GM23338 (cell line): ENCODE measurements at regions not wholly inside any gene's neighbourhood (a gene's known extent, or its start where the extent isn't known, plus 50 kb on each side); places are given as distances from the start of the nearest gene placed in this dataset.

Experiments used
- ATAC-seq: fragments of 200-7000 bp; cut with Tn5 transposase; 3 replicates; pipeline ENCODE4 v1.9.1; 2020
- DNase-seq: peaks from one replicate; pipeline ENCODE4 v3.0.0-alpha.2; 2015; ENCODE audit warnings: low spot score
- H2AFZ ChIP-seq: fragments of 200-600 bp; sonication (generic); 2 replicates; pipeline ENCODE4 v1.8.0; 2016; ENCODE audit warnings: antibody characterized with exemption, mild to moderate bottlenecking, moderate library complexity
- H3F3A ChIP-seq: fragments of 200-600 bp; sonication (generic); replicated peaks from 2 replicates; pipeline ENCODE4 v1.8.0; 2017; ENCODE audit warnings: antibody characterized with exemption, mixed run types, low read depth
- H3K27ac ChIP-seq: fragments of 200-600 bp; sonication (generic); 2 replicates; pipeline ENCODE4 v1.6.1; 2016; ENCODE audit warnings: low read depth
- H3K27me3 ChIP-seq: fragments of 200-600 bp; sonication (generic); 2 replicates; pipeline ENCODE4 v1.8.0; 2016; ENCODE audit warnings: mild to moderate bottlenecking, mixed run types, moderate library complexity; ENCODE audit not compliant: insufficient read depth
- H3K36me3 ChIP-seq: fragments of 200-600 bp; sonication (generic); 2 replicates; pipeline ENCODE4 v1.8.0; 2016; ENCODE audit warnings: mild to moderate bottlenecking; ENCODE audit not compliant: insufficient read depth
- H3K4me1 ChIP-seq: fragments of 200-600 bp; sonication (generic); 2 replicates; pipeline ENCODE4 v1.8.0; 2016; ENCODE audit warnings: mild to moderate bottlenecking, moderate library complexity; ENCODE audit not compliant: insufficient read depth
- H3K4me2 ChIP-seq: fragments of 200-600 bp; sonication (generic); 2 replicates; pipeline ENCODE4 v1.7.1; 2017; ENCODE audit warnings: mixed run types
- H3K4me3 ChIP-seq: fragments of 200-600 bp; sonication (generic); 2 replicates; pipeline ENCODE4 v1.6.1; 2016; ENCODE audit warnings: mixed run types
- H3K79me2 ChIP-seq: fragments of 200-600 bp; sonication (generic); replicated peaks from 2 replicates; pipeline ENCODE4 v1.8.0; 2017; ENCODE audit warnings: mild to moderate bottlenecking; ENCODE audit not compliant: insufficient read depth
- H3K9me2 ChIP-seq: fragments of 200-600 bp; sonication (generic); 2 replicates; pipeline ENCODE4 v1.8.0; 2017; ENCODE audit not compliant: insufficient read depth
- H4K20me1 ChIP-seq: fragments of 200-600 bp; sonication (generic); replicated peaks from 2 replicates; pipeline ENCODE4 v1.8.0; 2017; ENCODE audit warnings: mild to moderate bottlenecking; ENCODE audit not compliant: insufficient read depth
- H3K27ac Mint-ChIP-seq: 2 replicates; pipeline ENCODE4 v1.8.0; 2020; ENCODE audit warnings: inconsistent platforms, mild to moderate bottlenecking, moderate library complexity, mixed read lengths
- H3K27me3 Mint-ChIP-seq: 3 replicates; pipeline ENCODE4 v1.8.0; 2022; ENCODE audit warnings: low read depth, mild to moderate bottlenecking, moderate library complexity, mixed read lengths, inconsistent platforms; ENCODE audit not compliant: insufficient read depth, poor library complexity
- H3K36me3 Mint-ChIP-seq: 3 replicates; pipeline ENCODE4 v1.8.0; 2021; ENCODE audit warnings: low read depth, mild to moderate bottlenecking, inconsistent platforms, moderate library complexity, mixed read lengths
- H3K4me1 Mint-ChIP-seq: 3 replicates; pipeline ENCODE4 v1.8.0; 2020; ENCODE audit warnings: mild to moderate bottlenecking, inconsistent platforms, mixed read lengths
- H3K4me3 Mint-ChIP-seq: 3 replicates; pipeline ENCODE4 v1.8.0; 2021; ENCODE audit warnings: moderate library complexity, mild to moderate bottlenecking, inconsistent platforms, mixed read lengths
- H3K9me3 Mint-ChIP-seq: 3 replicates; pipeline ENCODE4 v1.8.0; 2020; ENCODE audit warnings: moderate library complexity, mild to moderate bottlenecking, inconsistent platforms, mixed read lengths
- CREB1 ChIP-seq: fragments of 250-450 bp; sonication (Bioruptor Pico); IDR thresholded peaks from 2 replicates; pipeline ENCODE4 v1.5.0; 2020; ENCODE audit warnings: low read depth, mild to moderate bottlenecking, moderate library complexity
- CTCF ChIP-seq, 2 experiments: fragments of 200-600 bp in 1 of 2; sonication (generic) in 1 of 2; conservative IDR thresholded peaks; 2 replicates each; pipeline versions ENCODE4 v1.5.1 to v1.6.1; 2016 to 2017; ENCODE audit warnings: antibody characterized with exemption in 2 of 2, low read depth in 2 of 2, mild to moderate bottlenecking in 2 of 2, moderate library complexity in 1 of 2
- ETS1 ChIP-seq: IDR thresholded peaks from 2 replicates; pipeline ENCODE4 v1.6.1; 2016; ENCODE audit warnings: antibody characterized with exemption
- EZH2phosphoT487 ChIP-seq: fragments of 200-600 bp; sonication (generic); IDR thresholded peaks from one replicate; pipeline ENCODE4 v1.8.1; 2018; ENCODE audit warnings: antibody characterized with exemption; ENCODE audit not compliant: unreplicated experiment
- JUNB ChIP-seq: IDR thresholded peaks from one replicate; pipeline ENCODE4 v1.6.1; 2016; ENCODE audit warnings: antibody characterized with exemption; ENCODE audit not compliant: unreplicated experiment
- NANOG ChIP-seq: IDR thresholded peaks from 2 replicates; pipeline ENCODE4 v1.6.1; 2016; ENCODE audit warnings: antibody characterized with exemption, borderline replicate concordance
- POLR2AphosphoS5 ChIP-seq: IDR thresholded peaks from 2 replicates; pipeline ENCODE4 v1.6.1; 2016; ENCODE audit warnings: antibody characterized with exemption, low read depth
- STAT1 ChIP-seq: IDR thresholded peaks from one replicate; pipeline ENCODE4 v1.6.1; 2016; ENCODE audit warnings: antibody characterized with exemption; ENCODE audit not compliant: unreplicated experiment
- ZNF114 ChIP-seq: fragments of 250-450 bp; sonication (Bioruptor Pico); IDR thresholded peaks from 2 replicates; pipeline ENCODE4 v1.5.0; 2020; ENCODE audit warnings: mild to moderate bottlenecking, moderate library complexity
- ZNF331 ChIP-seq: fragments of 250-450 bp; sonication (Bioruptor Pico); IDR thresholded peaks from 2 replicates; pipeline ENCODE4 v1.5.0; 2020; ENCODE audit warnings: low read depth, mild to moderate bottlenecking, moderate library complexity
- ZNF462 ChIP-seq: fragments of 250-450 bp; sonication (Bioruptor Pico); IDR thresholded peaks from 2 replicates; pipeline ENCODE4 v1.5.0; 2020; ENCODE audit warnings: mild to moderate bottlenecking, moderate library complexity

GRCh38 chr18:67302043-67302442, 214.5 kb downstream of the DSEL start:
- Histone ChIP-seq H2AFZ (no peak overlapping the region), H3K4me1 (no peaks in the 10 kb centered on the region), H3K36me3 (peaks cover 5% of the 10 kb centered on the region; the same call in 1 of the 2 replicates), H4K20me1 (no peaks in the 10 kb centered on the region), H3K4me2 (no peak overlapping the region), H3K27ac (no peak overlapping the region), H3K4me3 (no peak overlapping the region), H3K79me2 (no peaks in the 10 kb centered on the region), H3K27me3 (no peaks in the 10 kb centered on the region), H3F3A (no peaks in the 10 kb centered on the region), H3K9me2 (no peaks in the 10 kb centered on the region)
- Mint-ChIP-seq H3K27me3 (peaks cover 3% of the 10 kb centered on the region), H3K4me1 (no peaks in the 10 kb centered on the region), H3K4me3 (no peak overlapping the region), H3K36me3 (peaks cover 19% of the 10 kb centered on the region), H3K9me3 (peaks cover 19% of the 10 kb centered on the region), H3K27ac (no peak overlapping the region)
- ATAC-seq = no peak
- TF ChIP-seq CTCF (conservative IDR thresholded peaks at IDR 0.05; ENCODE audit: low read depth in 2 of 2) = no peak
- TF ChIP-seq STAT1 = no peak
- TF ChIP-seq ZNF114 (CRISPR knock-in tag) = no peak
- no peak for TF ChIP-seq POLR2AphosphoS5
- TF ChIP-seq ZNF331 (CRISPR knock-in tag) = no peak
- no peak for TF ChIP-seq CREB1 (CRISPR knock-in tag)
- no peak for DNase-seq

GRCh38 chr18:67301592-67301991, 214.9 kb downstream of the DSEL start:
- no peak overlapping the region for H3K4me2 ChIP-seq
- no peak overlapping the region for H2AFZ ChIP-seq
- H3K4me3 Mint-ChIP-seq = no peak overlapping the region
- no peak overlapping the region for H3K27ac Mint-ChIP-seq
- peaks cover 5% of the 10 kb centered on the region; the same call in 1 of the 2 replicates for H3K36me3 ChIP-seq
- peaks cover 19% of the 10 kb centered on the region for H3K36me3 Mint-ChIP-seq
- H3K4me1 Mint-ChIP-seq = no peaks in the 10 kb centered on the region
- no peak for ATAC-seq
- no peaks in the 10 kb centered on the region for H3K79me2 ChIP-seq
- no peak for DNase-seq
- H3K9me2 ChIP-seq = no peaks in the 10 kb centered on the region
- peaks cover 19% of the 10 kb centered on the region for H3K9me3 Mint-ChIP-seq
- no peaks in the 10 kb centered on the region for H4K20me1 ChIP-seq
- no peaks in the 10 kb centered on the region for H3K4me1 ChIP-seq
- H3K27me3 ChIP-seq = no peaks in the 10 kb centered on the region
- H3K4me3 ChIP-seq = no peak overlapping the region
- H3F3A ChIP-seq = no peaks in the 10 kb centered on the region
- no peak overlapping the region for H3K27ac ChIP-seq
- peaks cover 3% of the 10 kb centered on the region for H3K27me3 Mint-ChIP-seq
- TF ChIP-seq ETS1 (no peak), STAT1 (no peak), NANOG (no peak), ZNF462 (no peak), EZH2phosphoT487 (no peak), JUNB (no peak), ZNF114 (CRISPR knock-in tag) (no peak)
